ENCODE measurements at regions not wholly inside any gene's neighbourhood (a gene's known extent, or its start where the extent isn't known, plus 50 kb on each side); places are given as distances from the start of the nearest gene placed in this dataset.

GRCh38 chr2:234329202-234329960 is 167.5 kb downstream of the ARL4C start:
- no peak for TF ChIP-seq CTCF (IDR thresholded peaks at IDR 0.05; ENCODE audit: low read depth, low read length, missing control alignments)
- no peak for DNase-seq (ENCODE audit: extremely low read depth, low read depth)
- H3K4me3 ChIP-seq (replicated peaks; ENCODE audit: low read depth, low read length): no peak overlapping the region

GRCh38 chr2:234328444-234328990 is 168.4 kb downstream of the ARL4C start:
- H3K4me3 ChIP-seq (replicated peaks; ENCODE audit: low read depth, low read length): no peak overlapping the region
- no peak for TF ChIP-seq CTCF (IDR thresholded peaks at IDR 0.05; ENCODE audit: low read depth, low read length, missing control alignments)
- DNase-seq (ENCODE audit: extremely low read depth, low read depth): no peak

- no peak for TF ChIP-seq CTCF (IDR thresholded peaks at IDR 0.05; ENCODE audit: low read depth, low read length, missing control alignments)
- no peak for DNase-seq (ENCODE audit: extremely low read depth, low read depth)
- no peak overlapping the region for H3K4me3 ChIP-seq (replicated peaks; ENCODE audit: low read depth, low read length)
These were observed 170.2 kb downstream of the ARL4C start for GRCh38 chr2:234326694-234327093.

- no peak for TF ChIP-seq CTCF (IDR thresholded peaks at IDR 0.05; ENCODE audit: low read depth, low read length, missing control alignments)
- H3K4me3 ChIP-seq (replicated peaks; ENCODE audit: low read depth, low read length): no peak overlapping the region
- no peak for DNase-seq (ENCODE audit: extremely low read depth, low read depth)
These were observed 172.8 kb downstream of the ARL4C start for GRCh38 chr2:234324116-234324515.

- TF ChIP-seq CTCF (IDR thresholded peaks at IDR 0.05; ENCODE audit: low read depth, low read length, missing control alignments): no peak
- no peak for DNase-seq (ENCODE audit: extremely low read depth, low read depth)
- H3K4me3 ChIP-seq (replicated peaks; ENCODE audit: low read depth, low read length): no peak overlapping the region
These were observed 174.0 kb downstream of the ARL4C start for GRCh38 chr2:234322766-234323465.

GRCh38 chr2:234320066-234320465 is 176.8 kb downstream of the ARL4C start:
- no peak for TF ChIP-seq CTCF (IDR thresholded peaks at IDR 0.05; ENCODE audit: low read depth, low read length, missing control alignments)
- H3K4me3 ChIP-seq (replicated peaks; ENCODE audit: low read depth, low read length): no peak overlapping the region
- no peak for DNase-seq (ENCODE audit: extremely low read depth, low read depth)

Data from HFF-Myc (cell line).